Cardiac fibroblast (primary cell): ENCODE measurements at regions not wholly inside any gene's neighbourhood (a gene's known extent, or its start where the extent isn't known, plus 50 kb on each side); places are given as distances from the start of the nearest gene placed in this dataset.

Source experiments
- DNase-seq, 2 donors: peaks; one replicate each; pipeline versions ENCODE4 v3.0.0 to v3.0.0-alpha.2; 2010; ENCODE audit warnings: low read depth in 2 of 2
- H3K4me3 ChIP-seq, 2 donors: replicated peaks in 1 of 2; 1 replicate in 1 of 2; 2 replicates in 1 of 2; pipeline ENCODE4 v1.5.1; 2011; ENCODE audit warnings: low read depth in 2 of 2, low read length in 2 of 2, mild to moderate bottlenecking in 2 of 2, moderate library complexity in 1 of 2
- CTCF ChIP-seq: IDR thresholded peaks from one replicate; pipeline ENCODE4 v1.5.1; 2011; ENCODE audit warnings: low read depth, mild to moderate bottlenecking, low read length, inconsistent platforms

GRCh38 chr9:7415836-7416235, 383.7 kb downstream of the DMAC1 start:
- no peak for TF ChIP-seq CTCF
- no peak overlapping the region for H3K4me3 ChIP-seq
- DNase-seq = no peak

- TF ChIP-seq CTCF = no peak
- DNase-seq = no peak
- no peak overlapping the region for H3K4me3 ChIP-seq
These were observed 390.7 kb downstream of the DMAC1 start for GRCh38 chr9:7408845-7409244.

GRCh38 chr9:7407246-7407645, 392.3 kb downstream of the DMAC1 start:
- H3K4me3 ChIP-seq = no peak overlapping the region
- no peak for DNase-seq
- no peak for TF ChIP-seq CTCF

- TF ChIP-seq CTCF = no peak
- no peak for DNase-seq
- no peak overlapping the region for H3K4me3 ChIP-seq
These were observed 393.5 kb downstream of the DMAC1 start for GRCh38 chr9:7405924-7406604.

- no peak for TF ChIP-seq CTCF
- peak in 1 of 2 donors; percentile 5 for DNase-seq
- no peak overlapping the region for H3K4me3 ChIP-seq
These were observed 395.6 kb downstream of the DMAC1 start for GRCh38 chr9:7403839-7404487.

- no peak overlapping the region for H3K4me3 ChIP-seq
- DNase-seq = no peak
- TF ChIP-seq CTCF = no peak
These were observed 396.6 kb downstream of the DMAC1 start for GRCh38 chr9:7403028-7403389.
